A549 (cell line): ENCODE measurements at regions not wholly inside any gene's neighbourhood (a gene's known extent, or its start where the extent isn't known, plus 50 kb on each side); places are given as distances from the start of the nearest gene placed in this dataset.
A peak's percentile ranks its signal among the peaks of the same experiment; 100 is the strongest.

ENCODE experiments used
- ATAC-seq, 2 experiments: fragments of 200-7000 bp in 1 of 2; fragments of >200 bp in 1 of 2; cut with Nextera tagmentation in 1 of 2; cut with Tn5 transposase in 1 of 2; 3 replicates each; pipeline versions ENCODE4 v1.8.0 to v1.9.1; 2018 to 2020; ENCODE audit warnings: mild to moderate bottlenecking in 1 of 2, moderate library complexity in 1 of 2
- CTCF ChIA-PET: fragments of 300-600 bp; sonication (Branson Sonifier 250); formaldehyde crosslinking; extraction: SDS; loops from one replicate; lab custom pipeline; 2021; ENCODE audit warnings: antibody characterized with exemption, inconsistent platforms; lab: Yijun Ruan, JAX
- POLR2A ChIA-PET: fragments of 350-600 bp; formaldehyde crosslinking; extraction: SDS; loops from one replicate; lab custom pipeline; 2021; ENCODE audit warnings: antibody characterized with exemption, inconsistent platforms; lab: Yijun Ruan, JAX
- DNase-seq, 2 experiments: peaks; one replicate each; pipeline versions ENCODE4 v3.0.0 to v3.0.0-alpha.2; 2011 to 2016; ENCODE audit warnings: low read depth in 1 of 2, low spot score in 1 of 2
- FAIRE-seq: peaks from 2 replicates; lab custom pipeline; 2011; peaks lifted over from hg19 to GRCh38; lab: Jason Lieb, UNC
- H3K27ac ChIP-seq, 2 experiments: fragments of >200 bp; sonication (Bioruptor Twin); formaldehyde crosslinking; 3 replicates each; pipeline ENCODE4 v1.5.1; 2016 to 2017
- H3K4me1 ChIP-seq: fragments of >200 bp; sonication (Bioruptor Twin); formaldehyde crosslinking; 3 replicates; pipeline ENCODE4 v1.6.1; 2016
- H3K4me2 ChIP-seq: fragments of >200 bp; sonication (Bioruptor Twin); formaldehyde crosslinking; 3 replicates; pipeline ENCODE4 v1.6.1; 2016
- H3K4me3 ChIP-seq: fragments of >200 bp; sonication (Bioruptor Twin); formaldehyde crosslinking; 3 replicates; pipeline ENCODE4 v1.5.1; 2016
- H3K9me3 ChIP-seq: fragments of >200 bp; sonication (Bioruptor Twin); formaldehyde crosslinking; 3 replicates; pipeline ENCODE4 v1.6.1; 2016
- BHLHE40 ChIP-seq: IDR thresholded peaks from 2 replicates; pipeline ENCODE4 v1.6.1; 2012; ENCODE audit warnings: low read depth, low read length, inconsistent platforms
- CEBPB ChIP-seq, 2 experiments: fragments of >200 bp in 1 of 2; sonication (Bioruptor Twin) in 1 of 2; formaldehyde crosslinking in 1 of 2; IDR thresholded peaks; 2 replicates each; pipeline ENCODE4 v1.6.1; 2012 to 2016
- CHD2 ChIP-seq: fragments of 150-350 bp; IDR thresholded peaks from 2 replicates; pipeline ENCODE4 v1.6.1; 2014; ENCODE audit warnings: low read length; ENCODE audit not compliant: partially characterized antibody
- EHF ChIP-seq: fragments of 250-450 bp; sonication (Bioruptor Pico); IDR thresholded peaks from 2 replicates; pipeline ENCODE4 v1.5.0; 2020; ENCODE audit warnings: mild to moderate bottlenecking
- ELK1 ChIP-seq: fragments of 150-350 bp; IDR thresholded peaks from 2 replicates; pipeline ENCODE4 v1.6.1; 2014; ENCODE audit warnings: low read depth, mild to moderate bottlenecking, low read length
- FOXS1 ChIP-seq: fragments of 250-450 bp; sonication (Bioruptor Pico); IDR thresholded peaks from 2 replicates; pipeline ENCODE4 v1.5.0; 2020; ENCODE audit warnings: mild to moderate bottlenecking, moderate library complexity
- HEYL ChIP-seq: fragments of 250-450 bp; sonication (Bioruptor Pico); IDR thresholded peaks from 2 replicates; pipeline ENCODE4 v1.8.0; 2021; ENCODE audit warnings: mild to moderate bottlenecking, moderate library complexity
- HOXA7 ChIP-seq: fragments of 250-450 bp; sonication (Bioruptor Pico); IDR thresholded peaks from 2 replicates; pipeline ENCODE4 v1.5.0; 2020; ENCODE audit warnings: mild to moderate bottlenecking, moderate library complexity
- KDM5A ChIP-seq: fragments of 200-600 bp; sonication (generic); IDR thresholded peaks from 2 replicates; pipeline ENCODE4 v1.6.1; 2016; ENCODE audit warnings: antibody characterized with exemption, mild to moderate bottlenecking
- MAFK ChIP-seq: fragments of 450-650 bp; IDR thresholded peaks from 2 replicates; pipeline ENCODE4 v1.6.1; 2014; ENCODE audit not compliant: partially characterized antibody
- NFE2L2 ChIP-seq: fragments of 150-350 bp; conservative IDR thresholded peaks from 2 replicates; pipeline ENCODE4 v1.6.1; 2014; ENCODE audit warnings: low read length
- PHF8 ChIP-seq: fragments of 200-600 bp; sonication (generic); IDR thresholded peaks from 2 replicates; pipeline ENCODE4 v1.6.1; 2016; ENCODE audit warnings: low read depth, mild to moderate bottlenecking, antibody characterized with exemption, moderate library complexity, borderline replicate concordance
- POLR2AphosphoS2 ChIP-seq: conservative IDR thresholded peaks from 2 replicates; pipeline ENCODE4 v1.6.1; 2012; ENCODE audit warnings: low read length, improper control_type of control experiment, inconsistent platforms
- RAD21 ChIP-seq, 2 experiments: fragments of >200 bp in 1 of 2; sonication (Bioruptor Twin) in 1 of 2; formaldehyde crosslinking in 1 of 2; IDR thresholded peaks in 1 of 2; conservative IDR thresholded peaks in 1 of 2; 2 replicates in 1 of 2; 3 replicates in 1 of 2; pipeline ENCODE4 v1.6.1; 2012 to 2018; ENCODE audit warnings: inconsistent platforms in 1 of 2
- RCOR1 ChIP-seq: fragments of 150-350 bp; IDR thresholded peaks from 2 replicates; pipeline ENCODE4 v1.6.1; 2014; ENCODE audit warnings: antibody characterized with exemption, low read length, low read depth
- RFX5 ChIP-seq: fragments of 450-650 bp; IDR thresholded peaks from 2 replicates; pipeline ENCODE4 v1.7.1; 2014; ENCODE audit warnings: antibody characterized with exemption, mild to moderate bottlenecking, moderate library complexity
- RNF2 ChIP-seq: fragments of 200-600 bp; sonication (generic); IDR thresholded peaks from 2 replicates; pipeline ENCODE4 v1.6.1; 2016; ENCODE audit warnings: low read depth, mild to moderate bottlenecking, antibody characterized with exemption, moderate library complexity, borderline replicate concordance
- SMC3 ChIP-seq: fragments of >200 bp; sonication (Bioruptor Twin); formaldehyde crosslinking; IDR thresholded peaks from 3 replicates; pipeline ENCODE4 v1.6.1; 2018; ENCODE audit warnings: inconsistent platforms
- TFCP2L1 ChIP-seq: fragments of 250-450 bp; sonication (Bioruptor Pico); IDR thresholded peaks from 2 replicates; pipeline ENCODE4 v1.5.0; 2021; ENCODE audit warnings: mild to moderate bottlenecking
- TP53 ChIP-seq: fragments of 250-450 bp; sonication (Bioruptor Pico); IDR thresholded peaks from 2 replicates; pipeline ENCODE4 v1.5.0; 2021; ENCODE audit warnings: mild to moderate bottlenecking, moderate library complexity
- USF2 ChIP-seq: fragments of 450-650 bp; IDR thresholded peaks from 2 replicates; pipeline ENCODE4 v1.6.1; 2014; ENCODE audit warnings: antibody characterized with exemption
- ZFP36 ChIP-seq: fragments of 450-650 bp; IDR thresholded peaks from 2 replicates; pipeline ENCODE4 v1.6.1; 2014; ENCODE audit warnings: borderline replicate concordance; ENCODE audit not compliant: partially characterized antibody
- ZNF302 ChIP-seq: fragments of 250-450 bp; sonication (Bioruptor Pico); IDR thresholded peaks from 2 replicates; pipeline ENCODE4 v1.9.0; 2021; ENCODE audit warnings: inconsistent platforms, mild to moderate bottlenecking, moderate library complexity
- WGBS: methylation state at CpG from one replicate; pipeline ENCODE4 v1.1.6; 2017; ENCODE audit errors: missing lambda C conversion rate; 5-methylcytosine and 5-hydroxymethylcytosine counted together
- TF ChIP-seq, protein P1 (sequence below): fragments of >200 bp; sonication (Bioruptor Twin); formaldehyde crosslinking; IDR thresholded peaks from 3 replicates; pipeline ENCODE4 v1.6.1; 2016

DNA sequence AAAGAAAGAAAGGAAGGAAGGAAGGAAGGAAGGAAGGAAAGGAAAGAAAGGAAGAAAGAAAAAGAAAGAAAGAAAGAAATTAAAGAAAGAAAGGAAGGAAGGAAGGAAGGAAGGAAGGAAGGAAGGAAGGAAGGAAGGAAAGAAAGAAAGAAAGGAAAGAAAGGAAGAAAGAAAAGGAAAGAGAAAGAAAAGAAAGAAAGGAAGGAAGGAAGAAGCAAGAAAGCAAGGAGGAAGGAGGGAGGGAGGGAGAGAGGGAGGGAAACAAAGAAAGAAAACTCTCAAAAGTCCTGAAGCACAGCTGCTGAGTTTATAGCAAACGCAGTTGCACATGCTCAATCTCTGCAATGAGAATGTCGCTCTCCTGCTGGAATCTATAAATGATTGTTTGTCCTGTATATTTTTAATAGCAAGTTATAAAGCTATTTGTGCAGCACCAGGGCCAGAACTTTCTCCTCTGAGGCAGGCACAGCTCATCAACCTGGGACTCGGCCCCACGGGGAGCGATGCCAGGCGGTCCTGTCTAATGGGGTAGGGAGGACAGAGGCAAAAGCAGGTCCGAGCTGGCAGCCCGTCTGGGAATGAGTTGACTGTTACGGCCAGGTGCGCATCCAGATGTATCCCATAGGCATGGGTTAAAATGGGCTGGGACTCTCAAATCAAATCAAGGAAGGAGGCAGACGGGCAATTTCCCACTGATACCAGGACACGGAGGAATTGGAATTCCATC is 118.0 kb upstream of the PFKP start:
- H3K4me1 ChIP-seq = peaks cover 10% of the 10 kb centered on the region
- DNase-seq (no peak), FAIRE-seq (no peak), ATAC-seq (peak; percentile 59 to 69; a peak in 5 of 6 replicates)
- ChIA-PET CTCF (interaction anchor here (1.3 to 7.6 kb wide), 4 partner anchors 12 to 94 kb away, joined by 5 to 43 read pairs (median 14); no protein-coding TSS in a partner anchor), POLR2A (no interaction called here)
- H3K27ac ChIP-seq = no peak overlapping the region
- H3K4me3 ChIP-seq = peak overlapping the region; percentile 34
- 13% methylated on average over 12 of the region's 12 CpGs for WGBS
- no peak for TF ChIP-seq POLR2AphosphoS2
- TF ChIP-seq NFE2L2 = no peak
- no peak for TF ChIP-seq KDM5A
- TF ChIP-seq EHF (CRISPR knock-in tag) = no peak
- no peak for TF ChIP-seq ZFP36
- no peak for TF ChIP-seq PHF8
- TF ChIP-seq CHD2 = no peak
- no peak for TF ChIP-seq ELK1
- no peak for TF ChIP-seq RCOR1
- no peak for TF ChIP-seq TFCP2L1 (CRISPR knock-in tag)
- TF ChIP-seq FOXS1 (CRISPR knock-in tag) = no peak
- no peak for TF ChIP-seq HOXA7 (CRISPR knock-in tag)
- no peaks in the 10 kb centered on the region for H3K9me3 ChIP-seq
- peak overlapping the region; percentile 90 for H3K4me2 ChIP-seq

DNA sequence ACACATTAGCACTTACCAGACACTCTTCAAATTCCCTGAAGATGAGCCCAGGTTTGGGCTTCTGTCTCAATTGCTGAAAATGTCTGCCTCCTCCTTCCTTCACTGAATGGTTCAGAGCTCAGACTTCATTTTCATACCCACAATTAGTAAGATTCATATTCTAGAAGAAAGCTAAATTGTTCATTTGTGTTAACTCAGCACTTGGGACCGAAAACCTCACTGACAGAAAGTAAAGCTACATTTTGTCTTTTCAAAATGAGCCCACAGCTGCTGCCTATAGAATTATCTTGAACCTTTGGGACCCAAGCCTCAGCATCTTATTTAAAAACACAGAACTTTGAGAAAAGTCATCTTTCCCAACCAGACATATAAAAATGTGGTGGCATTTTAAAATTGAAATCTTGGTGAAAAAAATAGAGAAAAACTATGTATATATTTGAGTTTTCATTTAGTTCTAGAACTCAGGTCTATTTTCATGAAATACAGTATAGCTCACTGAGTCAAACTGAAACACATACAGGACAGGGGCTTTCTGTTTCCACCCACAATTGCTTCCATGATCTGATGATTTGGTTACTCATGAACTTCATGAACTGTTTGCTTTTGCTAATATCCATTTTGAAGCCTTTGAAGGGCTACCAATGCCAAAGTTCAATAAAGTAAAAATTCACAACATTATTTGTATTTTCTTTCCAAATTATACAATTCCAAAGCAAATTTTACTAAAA is 119.1 kb upstream of the PFKP start:
- CTCF ChIA-PET = interaction anchor here (0.5 to 7.6 kb wide), 6 partner anchors 20 to 95 kb away, joined by 3 to 43 read pairs (median 4); no protein-coding TSS in a partner anchor
- WGBS = 37% methylated on average over 1 of the region's 1 CpG

More for the DNA sequence above, 119.1 kb upstream of the PFKP start:
- Histone ChIP-seq H3K4me2 (no peak overlapping the region), H3K27ac (no peak overlapping the region), H3K4me1 (peaks cover 10% of the 10 kb centered on the region), H3K4me3 (no peak overlapping the region)
- ATAC-seq (no peak), DNase-seq (no peak), FAIRE-seq (no peak)
- POLR2A ChIA-PET = no interaction called here
- TF ChIP-seq ZNF302 (CRISPR knock-in tag) (no peak), KDM5A (no peak), HEYL (CRISPR knock-in tag) (no peak), RNF2 (no peak), BHLHE40 (no peak), TP53 (CRISPR knock-in tag) (no peak), MAFK (no peak), RAD21 (conservative IDR thresholded peaks at IDR 0.05 in 1 of 2, IDR thresholded peaks at IDR 0.05 in 1 of 2) (no peak), ELK1 (no peak), RFX5 (no peak), RCOR1 (no peak), CEBPB (IDR thresholded peaks at IDR 0.05) (no peak), TFCP2L1 (CRISPR knock-in tag) (no peak), EHF (CRISPR knock-in tag) (no peak), SMC3 (no peak), USF2 (no peak)
- TF ChIP-seq, protein P1, sequence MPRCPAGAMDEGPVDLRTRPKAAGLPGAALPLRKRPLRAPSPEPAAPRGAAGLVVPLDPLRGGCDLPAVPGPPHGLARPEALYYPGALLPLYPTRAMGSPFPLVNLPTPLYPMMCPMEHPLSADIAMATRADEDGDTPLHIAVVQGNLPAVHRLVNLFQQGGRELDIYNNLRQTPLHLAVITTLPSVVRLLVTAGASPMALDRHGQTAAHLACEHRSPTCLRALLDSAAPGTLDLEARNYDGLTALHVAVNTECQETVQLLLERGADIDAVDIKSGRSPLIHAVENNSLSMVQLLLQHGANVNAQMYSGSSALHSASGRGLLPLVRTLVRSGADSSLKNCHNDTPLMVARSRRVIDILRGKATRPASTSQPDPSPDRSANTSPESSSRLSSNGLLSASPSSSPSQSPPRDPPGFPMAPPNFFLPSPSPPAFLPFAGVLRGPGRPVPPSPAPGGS = no peak
- TF ChIP-seq, all 56 proteins: peak for 0
- H3K9me3 ChIP-seq = no peaks in the 10 kb centered on the region
